GM19328 (cell line): ENCODE measurements at regions not wholly inside any gene's neighbourhood (a gene's known extent, or its start where the extent isn't known, plus 50 kb on each side); places are given as distances from the start of the nearest gene placed in this dataset.

Experiments
- ATAC-seq: cut with Tn5 transposase; IDR thresholded peaks from one replicate; pipeline ENCODE4 v1.9.1; 2021; ENCODE audit warnings: mild to moderate bottlenecking, moderate library complexity; ENCODE audit not compliant: unreplicated experiment

GRCh38 chr2:136195226-136195625 lies 77.3 kb upstream of the CXCR4 start:
- ATAC-seq, result no peak

- ATAC-seq, result no peak
Measured at GRCh38 chr2:136191041-136191440, 73.1 kb upstream of the CXCR4 start.

GRCh38 chr2:136189221-136189782 lies 71.4 kb upstream of the CXCR4 start:
- no peak for ATAC-seq

- ATAC-seq, result no peak
Measured at GRCh38 chr2:136188086-136188485, 70.1 kb upstream of the CXCR4 start.

GRCh38 chr2:136185981-136186776 lies 68.2 kb upstream of the CXCR4 start:
- ATAC-seq, result no peak

- ATAC-seq, result no peak
Measured at GRCh38 chr2:136183097-136183496, 65.1 kb upstream of the CXCR4 start.

GRCh38 chr2:136182315-136182714 lies 64.4 kb upstream of the CXCR4 start:
- ATAC-seq, result no peak

- ATAC-seq, result no peak
Measured at GRCh38 chr2:136179602-136179975, 61.6 kb upstream of the CXCR4 start.

GRCh38 chr2:136178941-136179601 lies 61.1 kb upstream of the CXCR4 start:
- no peak for ATAC-seq

- ATAC-seq, result no peak
Measured at GRCh38 chr2:136175868-136176267, 57.9 kb upstream of the CXCR4 start.

- no peak for ATAC-seq
Measured at GRCh38 chr2:136175466-136175865, 57.5 kb upstream of the CXCR4 start.

GRCh38 chr2:136173126-136173525 lies 55.2 kb upstream of the CXCR4 start:
- no peak for ATAC-seq

GRCh38 chr2:136171223-136171622 lies 53.3 kb upstream of the CXCR4 start:
- no peak for ATAC-seq

- no peak for ATAC-seq
Measured at GRCh38 chr2:136168720-136169119, 50.8 kb upstream of the CXCR4 start.

GRCh38 chr2:136167721-136168475 lies 49.9 kb upstream of the CXCR4 start:
- no peak for ATAC-seq
